ENCODE measurements at regions not wholly inside any gene's neighbourhood (a gene's known extent, or its start where the extent isn't known, plus 50 kb on each side); places are given as distances from the start of the nearest gene placed in this dataset.
A peak's percentile ranks its signal among the peaks of the same experiment; 100 is the strongest.
"Not testable (repeated sequence)": the region's sequence is repeated elsewhere in the genome, so short reads cannot be mapped to it uniquely, and the experiment has no call there.

- H3K9me3 ChIP-seq: no peaks in the 10 kb centered on the region
- in situ Hi-C loops (cut with MboI; ENCODE audit: low sequenced_read_pairs in 4 of 4): no loop called here
- intact Hi-C loops (cut with DNase I; ENCODE audit: low total_unique reads): no loop called here
- H3K27me3 ChIP-seq: peaks cover 20 to 33% (median 25%) of the 10 kb centered on the region in 3 donors
- H3K4me1 ChIP-seq: no peaks in the 10 kb centered on the region
- H3K36me3 ChIP-seq: no peaks in the 10 kb centered on the region
- no peak for TF ChIP-seq POLR2A (IDR thresholded peaks at IDR 0.05)
- TF ChIP-seq CTCF (IDR thresholded peaks at IDR 0.05 in 4 of 5, conservative IDR thresholded peaks at IDR 0.05 in 1 of 5): no peak
- DNase-seq (no peak), ATAC-seq (no peak)
- peak overlapping the region; percentile 31 to 49 (median 37) for H3K4me3 ChIP-seq
- H3K27ac ChIP-seq: no peak overlapping the region
Observed at GRCh38 chr7:152924826-152925411, 165.4 kb downstream of the ACTR3B start.

GRCh38 chr7:152925412-152926147, 166.0 kb downstream of the ACTR3B start:
- in situ Hi-C loops (cut with MboI; ENCODE audit: low sequenced_read_pairs in 4 of 4): no loop called here
- DNase-seq: no peak
- ATAC-seq: peak in 1 of 2 donors; percentile 33

GRCh38 chr7:152931633-152932032, 172.1 kb downstream of the ACTR3B start:
- in situ Hi-C loops (cut with MboI; ENCODE audit: low sequenced_read_pairs in 4 of 4): no loop called here
- H3K36me3 ChIP-seq: no peaks in the 10 kb centered on the region
- H3K9me3 ChIP-seq: no peaks in the 10 kb centered on the region
- H3K27me3 ChIP-seq: no peaks in the 10 kb centered on the region
- TF ChIP-seq POLR2A (IDR thresholded peaks at IDR 0.05): no peak
- ATAC-seq: no peak
- intact Hi-C loops (cut with DNase I; ENCODE audit: low total_unique reads): no loop called here
- no peak overlapping the region for H3K27ac ChIP-seq
- H3K4me1 ChIP-seq: no peaks in the 10 kb centered on the region
- H3K4me3 ChIP-seq: no peak overlapping the region
- DNase-seq: no peak

More at GRCh38 chr7:152925412-152926147, 166.0 kb downstream of the ACTR3B start:
- TF ChIP-seq POLR2A (IDR thresholded peaks at IDR 0.05) (no peak), CTCF (IDR thresholded peaks at IDR 0.05 in 4 of 5, conservative IDR thresholded peaks at IDR 0.05 in 1 of 5) (no peak)
- H3K27me3 ChIP-seq: peaks cover 20 to 33% (median 25%) of the 10 kb centered on the region in 3 donors
- no peak overlapping the region for H3K27ac ChIP-seq
- no peaks in the 10 kb centered on the region for H3K4me1 ChIP-seq
- peak overlapping the region; percentile 31 to 49 (median 37) for H3K4me3 ChIP-seq
- H3K9me3 ChIP-seq: no peaks in the 10 kb centered on the region
- no peaks in the 10 kb centered on the region for H3K36me3 ChIP-seq
- intact Hi-C loops (cut with DNase I; ENCODE audit: low total_unique reads): no loop called here

GRCh38 chr7:152937282-152937681, 177.7 kb downstream of the ACTR3B start:
- Histone ChIP-seq H3K4me1 (no peaks in the 10 kb centered on the region), H3K36me3 (no peaks in the 10 kb centered on the region), H3K27ac (no peak overlapping the region), H3K4me3 (no peak overlapping the region), H3K27me3 (no peaks in the 10 kb centered on the region), H3K9me3 (no peaks in the 10 kb centered on the region)
- intact Hi-C loops (cut with DNase I; ENCODE audit: low total_unique reads) (no loop called here), in situ Hi-C loops (cut with MboI; ENCODE audit: low sequenced_read_pairs in 4 of 4) (no loop called here)
- TF ChIP-seq POLR2A (IDR thresholded peaks at IDR 0.05) (no peak), CTCF (IDR thresholded peaks at IDR 0.05 in 4 of 5, conservative IDR thresholded peaks at IDR 0.05 in 1 of 5) (no peak)
- DNase-seq: no peak
- ATAC-seq: no peak

GRCh38 chr7:152946616-152947015, 187.1 kb downstream of the ACTR3B start:
- in situ Hi-C loops (cut with MboI; ENCODE audit: low sequenced_read_pairs in 4 of 4); H3K4me3 ChIP-seq; H3K9me3 ChIP-seq; H3K4me1 ChIP-seq; intact Hi-C loops (cut with DNase I; ENCODE audit: low total_unique reads); ATAC-seq; H3K27ac ChIP-seq; DNase-seq; H3K36me3 ChIP-seq; H3K27me3 ChIP-seq: not testable (repeated sequence)

Data from gastrocnemius medialis (tissue), 4 donors.